GM12878 (cell line): ENCODE measurements at regions not wholly inside any gene's neighbourhood (a gene's known extent, or its start where the extent isn't known, plus 50 kb on each side); places are given as distances from the start of the nearest gene placed in this dataset.

Source experiments
- ATAC-seq: fragments of 200-7000 bp; cut with Tn5 transposase; 3 replicates; pipeline ENCODE4 v1.9.1; 2020; ENCODE audit warnings: mild to moderate bottlenecking, moderate library complexity
- BruUV-seq: library from RNA; stranded (reverse); fragments of 400-500 nt; replicated peaks from 2 replicates; lab custom pipeline; 2021; lab: Mats Ljungman, UMichigan
- CTCF ChIA-PET: fragments of 300-600 bp; sonication (Branson Sonifier 250); formaldehyde crosslinking; extraction: SDS; loops from one replicate; lab custom pipeline; 2021; ENCODE audit warnings: inconsistent platforms; lab: Yijun Ruan, JAX
- POLR2A ChIA-PET: fragments of 350-600 bp; formaldehyde crosslinking; extraction: SDS; loops from one replicate; lab custom pipeline; 2021; ENCODE audit warnings: inconsistent platforms; lab: Charles Lee
- RAD21 ChIA-PET: fragments of 300-600 bp; sonication (Branson Sonifier 250); formaldehyde crosslinking; loops from one replicate; lab custom pipeline; 2023; ENCODE audit warnings: antibody characterized with exemption; ENCODE audit not compliant: unreplicated experiment; lab: Charles Lee
- SMC1A ChIA-PET: fragments of 300-600 bp; sonication (Branson Sonifier 250); formaldehyde crosslinking; loops from one replicate; lab custom pipeline; 2023; ENCODE audit not compliant: unreplicated experiment, uncharacterized antibody; lab: Charles Lee
- DNase-seq: peaks from one replicate; pipeline ENCODE4 v3.0.0-alpha.2; 2011; ENCODE audit warnings: low read depth, low spot score
- FAIRE-seq: peaks from 3 replicates; lab custom pipeline; 2011; peaks lifted over from hg19 to GRCh38; lab: Jason Lieb, UNC
- H2AFZ ChIP-seq: 2 replicates; pipeline ENCODE4 v1.6.0; 2011; ENCODE audit warnings: low read depth, low read length, control low read depth; ENCODE audit not compliant: control insufficient read depth
- H3K27ac ChIP-seq: 2 replicates; pipeline ENCODE4 v1.5.1; 2011; ENCODE audit warnings: control low read depth; ENCODE audit not compliant: control insufficient read depth, insufficient read depth
- H3K27me3 ChIP-seq, 2 experiments: replicated peaks in 1 of 2; 2 replicates each; pipeline versions ENCODE4 v1.6.0 to v1.6.1; 2011; ENCODE audit warnings: low read length in 1 of 2; ENCODE audit not compliant: control insufficient read depth in 2 of 2, insufficient read depth in 2 of 2
- H3K36me3 ChIP-seq, 2 experiments: 2 replicates each; pipeline ENCODE4 v1.5.1; 2011; ENCODE audit warnings: low read length in 1 of 2; ENCODE audit not compliant: control insufficient read depth in 2 of 2, insufficient read depth in 2 of 2
- H3K4me1 ChIP-seq: 2 replicates; pipeline ENCODE4 v1.6.1; 2011; ENCODE audit warnings: mild to moderate bottlenecking, low read length, moderate library complexity, mixed read lengths; ENCODE audit not compliant: control insufficient read depth, insufficient read depth
- H3K4me2 ChIP-seq: 2 replicates; pipeline ENCODE4 v1.6.0; 2011; ENCODE audit warnings: control low read depth; ENCODE audit not compliant: control insufficient read depth, insufficient read depth
- H3K4me3 ChIP-seq: fragments of 200-600 bp; sonication (generic); 2 replicates; pipeline ENCODE4 v1.5.1; 2016
- H3K79me2 ChIP-seq: 2 replicates; pipeline ENCODE4 v1.6.0; 2011; ENCODE audit warnings: low read length; ENCODE audit not compliant: control insufficient read depth, insufficient read depth
- H3K9ac ChIP-seq: 2 replicates; pipeline ENCODE4 v1.8.0; 2011; ENCODE audit warnings: low read length, control low read depth, mixed read lengths; ENCODE audit not compliant: control insufficient read depth, insufficient read depth
- H3K9me3 ChIP-seq: replicated peaks from 3 replicates; pipeline ENCODE4 v1.5.1; 2011; ENCODE audit warnings: mild to moderate bottlenecking, low read length; ENCODE audit not compliant: control insufficient read depth, insufficient read depth
- H4K20me1 ChIP-seq: 2 replicates; pipeline ENCODE4 v1.6.0; 2011; ENCODE audit not compliant: control insufficient read depth, insufficient read depth
- ASH2L ChIP-seq: fragments of 300-600, 200-600 bp; sonication (generic); IDR thresholded peaks from 2 replicates; pipeline ENCODE4 v1.6.1; 2017; ENCODE audit warnings: low read depth, mild to moderate bottlenecking, borderline replicate concordance
- CBX3 ChIP-seq: fragments of 200-600 bp; sonication (generic); IDR thresholded peaks from 2 replicates; pipeline ENCODE4 v1.6.1; 2016; ENCODE audit warnings: low read depth, borderline replicate concordance
- CHD2 ChIP-seq: IDR thresholded peaks from 2 replicates; pipeline ENCODE4 v1.6.1; 2011; ENCODE audit warnings: low read depth, low read length, improper control_type of control experiment, borderline replicate concordance
- DPF2 ChIP-seq: fragments of 450-650 bp; IDR thresholded peaks from 2 replicates; pipeline ENCODE4 v1.6.1; 2017; ENCODE audit warnings: mild to moderate bottlenecking
- EZH2 ChIP-seq: IDR thresholded peaks from 2 replicates; pipeline ENCODE4 v1.6.1; 2012; ENCODE audit warnings: low read depth, mild to moderate bottlenecking, control low read depth, inconsistent platforms, low read length, borderline replicate concordance; ENCODE audit not compliant: control insufficient read depth
- GATAD2B ChIP-seq: fragments of 450-650 bp; conservative IDR thresholded peaks from 2 replicates; pipeline ENCODE4 v1.6.1; 2017; ENCODE audit warnings: low read depth, mild to moderate bottlenecking, moderate library complexity
- HCFC1 ChIP-seq: fragments of 150-350 bp; IDR thresholded peaks from 2 replicates; pipeline ENCODE4 v1.6.1; 2014; ENCODE audit warnings: low read length
- KAT2A ChIP-seq: conservative IDR thresholded peaks from 2 replicates; pipeline ENCODE4 v1.6.1; 2011; ENCODE audit warnings: low read depth, low read length; ENCODE audit not compliant: control insufficient read depth
- KLF5 ChIP-seq: fragments of 450-650 bp; IDR thresholded peaks from 2 replicates; pipeline ENCODE4 v1.6.1; 2014; ENCODE audit warnings: mild to moderate bottlenecking; ENCODE audit not compliant: partially characterized antibody
- RB1 ChIP-seq: fragments of 450-650 bp; formaldehyde crosslinking; IDR thresholded peaks from 2 replicates; pipeline ENCODE4 v1.6.1; 2017; ENCODE audit warnings: mild to moderate bottlenecking, borderline replicate concordance
- RCOR1 ChIP-seq: conservative IDR thresholded peaks from 2 replicates; pipeline ENCODE4 v1.6.1; 2012; ENCODE audit warnings: low read depth, low read length, improper control_type of control experiment
- RELA ChIP-seq: fragments of 450-650 bp; IDR thresholded peaks from 2 replicates; pipeline ENCODE4 v1.8.0; 2014; ENCODE audit warnings: borderline replicate concordance; ENCODE audit not compliant: partially characterized antibody
- RUNX3 ChIP-seq: IDR thresholded peaks from 2 replicates; pipeline ENCODE4 v1.6.1; 2012; ENCODE audit warnings: low read length, inconsistent platforms
- SMAD5 ChIP-seq: IDR thresholded peaks from 2 replicates; pipeline ENCODE4 v1.6.1; 2016; ENCODE audit warnings: antibody characterized with exemption, low read depth
- SPI1 ChIP-seq: IDR thresholded peaks from 2 replicates; pipeline ENCODE4 v1.6.1; 2011; ENCODE audit warnings: low read depth, mild to moderate bottlenecking, low read length, moderate library complexity, borderline replicate concordance; ENCODE audit not compliant: insufficient read depth
- SREBF1 ChIP-seq: IDR thresholded peaks from 2 replicates; pipeline ENCODE4 v1.6.1; 2012; ENCODE audit warnings: mild to moderate bottlenecking, low read length
- WRNIP1 ChIP-seq: IDR thresholded peaks from 2 replicates; pipeline ENCODE4 v1.6.1; 2011; ENCODE audit warnings: low read depth, low read length, improper control_type of control experiment, borderline replicate concordance
- YY1 ChIP-seq: IDR thresholded peaks from 2 replicates; pipeline ENCODE4 v1.6.1; 2011; ENCODE audit warnings: low read depth, mild to moderate bottlenecking, low read length
- ZSCAN29 ChIP-seq: fragments of 450-650 bp; IDR thresholded peaks from 2 replicates; pipeline ENCODE4 v1.6.1; 2017; ENCODE audit warnings: mild to moderate bottlenecking, moderate library complexity
- WGBS: methylation state at CpG from one replicate; pipeline ENCODE4 v1.1.6; 2016; ENCODE audit warnings: low lambda C conversion rate; ENCODE audit not compliant: insufficient replicate concordance, insufficient coverage; ENCODE audit errors: missing lambda C conversion rate; 5-methylcytosine and 5-hydroxymethylcytosine counted together
- in situ Hi-C: fragments of 300-500 bp; cut with MboI; formaldehyde crosslinking; loops from 9 replicates; pipeline ENCODE4 v1.14.3; 2018; ENCODE audit warnings: mixed read lengths
- intact Hi-C: fragments of 100-400 bp; cut with micrococcal nuclease; formaldehyde crosslinking; loops from one replicate; pipeline ENCODE4 v1.14.2; 2022; ENCODE audit not compliant: unreplicated experiment
- TF ChIP-seq, protein P1 (sequence below): fragments of 450-650 bp; IDR thresholded peaks from 2 replicates; pipeline ENCODE4 v1.6.1; 2017; ENCODE audit warnings: mild to moderate bottlenecking

DNA sequence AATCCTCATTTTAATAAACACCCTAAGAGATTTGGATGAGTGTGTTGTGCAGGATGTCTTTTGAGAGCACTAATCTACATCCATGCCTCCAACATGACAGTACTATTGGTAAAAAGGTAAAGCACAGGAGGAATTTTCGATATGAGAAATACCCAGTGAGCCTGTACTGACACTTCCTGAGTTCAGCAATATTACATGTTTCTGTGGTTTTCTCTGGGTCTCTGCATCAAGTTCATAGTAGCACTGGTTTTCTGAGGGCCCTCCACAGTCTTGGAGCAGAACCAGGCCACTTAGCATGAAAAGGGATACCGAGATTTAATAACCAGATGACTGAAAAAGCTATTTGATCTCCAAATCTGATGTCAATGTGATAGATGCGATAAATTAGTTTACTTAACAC is 524.1 kb downstream of the TMEM38B start:
- TF ChIP-seq CHD2 = no peak
- TF ChIP-seq SREBF1 = no peak
- no peak for TF ChIP-seq RB1
- 0 out of 2 replicates have a peak, but pooled peaks have one; percentile 13 for TF ChIP-seq RUNX3
- no peak for TF ChIP-seq GATAD2B
- TF ChIP-seq EZH2 = no peak
- TF ChIP-seq KLF5 = no peak
- FAIRE-seq = peak; percentile 35
- no peak overlapping the region for H3K4me2 ChIP-seq
- intact Hi-C loops (no loop called here), in situ Hi-C loops (no loop called here)
- H3K36me3 ChIP-seq = no peaks in the 10 kb centered on the region
- ChIA-PET POLR2A (no interaction called here), CTCF (no interaction called here), RAD21 (no interaction called here), SMC1A (no interaction called here)
- no peaks in the 10 kb centered on the region for H3K4me1 ChIP-seq
- no peak overlapping the region for H3K9ac ChIP-seq
- no peaks in the 10 kb centered on the region; a peak in 1 of 4 replicates for H3K27me3 ChIP-seq
- H3K4me3 ChIP-seq = no peak overlapping the region
- H3K27ac ChIP-seq = no peak overlapping the region
- 2% methylated on average over 3 of the region's 3 CpGs for WGBS
- DNase-seq = no peak
- no peak overlapping the region for H2AFZ ChIP-seq
- ATAC-seq = peak; percentile 91
- no TSS peak for BruUV-seq
- no peaks in the 10 kb centered on the region; the same call in 2 of the 3 replicates for H3K9me3 ChIP-seq
- no peaks in the 10 kb centered on the region for H4K20me1 ChIP-seq
- no peaks in the 10 kb centered on the region for H3K79me2 ChIP-seq

DNA sequence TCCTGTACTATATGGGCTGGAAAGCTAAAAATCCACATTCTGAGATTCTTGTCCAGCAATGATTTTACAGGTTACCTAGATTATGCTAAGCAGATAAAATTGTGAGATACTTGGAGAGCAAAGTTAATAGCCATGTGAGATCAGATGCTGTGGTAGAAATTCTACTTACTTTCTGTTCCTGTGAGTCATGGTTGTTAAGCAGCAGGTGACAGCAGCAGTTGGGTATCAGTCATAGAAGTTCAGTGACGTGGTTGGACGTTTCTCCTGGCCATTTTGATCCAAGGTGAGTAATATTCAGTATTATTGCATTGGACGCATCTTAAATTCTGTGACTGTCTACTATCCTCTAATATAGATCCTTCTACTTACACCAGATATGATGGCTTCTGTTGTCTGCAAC is 524.5 kb downstream of the TMEM38B start:
- FAIRE-seq (no peak), DNase-seq (no peak), ATAC-seq (peak; percentile 91)
- ChIA-PET CTCF (no interaction called here), RAD21 (no interaction called here), SMC1A (interaction anchor here (0.6 kb wide), 1 partner anchor 403 kb away, joined by 3 read pairs; no protein-coding TSS in a partner anchor), POLR2A (no interaction called here)
- Histone ChIP-seq H3K9ac (no peak overlapping the region), H2AFZ (no peak overlapping the region), H3K4me1 (no peaks in the 10 kb centered on the region), H3K36me3 (no peaks in the 10 kb centered on the region), H4K20me1 (no peaks in the 10 kb centered on the region), H3K4me2 (no peak overlapping the region), H3K27ac (no peak overlapping the region), H3K27me3 (no peaks in the 10 kb centered on the region; a peak in 1 of 4 replicates), H3K9me3 (no peaks in the 10 kb centered on the region; the same call in 2 of the 3 replicates), H3K4me3 (no peak overlapping the region), H3K79me2 (no peaks in the 10 kb centered on the region)
- in situ Hi-C loops (no loop called here), intact Hi-C loops (no loop called here)
- BruUV-seq = no TSS peak
- 13% methylated on average over 3 of the region's 3 CpGs for WGBS
- no peak for TF ChIP-seq YY1
- no peak for TF ChIP-seq HCFC1
- TF ChIP-seq ZSCAN29 = no peak
- no peak for TF ChIP-seq WRNIP1
- no peak for TF ChIP-seq KAT2A
- no peak for TF ChIP-seq ASH2L
- no peak for TF ChIP-seq RELA
- TF ChIP-seq, protein P1, sequence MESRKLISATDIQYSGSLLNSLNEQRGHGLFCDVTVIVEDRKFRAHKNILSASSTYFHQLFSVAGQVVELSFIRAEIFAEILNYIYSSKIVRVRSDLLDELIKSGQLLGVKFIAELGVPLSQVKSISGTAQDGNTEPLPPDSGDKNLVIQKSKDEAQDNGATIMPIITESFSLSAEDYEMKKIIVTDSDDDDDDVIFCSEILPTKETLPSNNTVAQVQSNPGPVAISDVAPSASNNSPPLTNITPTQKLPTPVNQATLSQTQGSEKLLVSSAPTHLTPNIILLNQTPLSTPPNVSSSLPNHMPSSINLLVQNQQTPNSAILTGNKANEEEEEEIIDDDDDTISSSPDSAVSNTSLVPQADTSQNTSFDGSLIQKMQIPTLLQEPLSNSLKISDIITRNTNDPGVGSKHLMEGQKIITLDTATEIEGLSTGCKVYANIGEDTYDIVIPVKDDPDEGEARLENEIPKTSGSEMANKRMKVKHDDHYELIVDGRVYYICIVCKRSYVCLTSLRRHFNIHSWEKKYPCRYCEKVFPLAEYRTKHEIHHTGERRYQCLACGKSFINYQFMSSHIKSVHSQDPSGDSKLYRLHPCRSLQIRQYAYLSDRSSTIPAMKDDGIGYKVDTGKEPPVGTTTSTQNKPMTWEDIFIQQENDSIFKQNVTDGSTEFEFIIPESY = no peak
- no peak for TF ChIP-seq DPF2
- no peak for TF ChIP-seq SPI1
- no peak for TF ChIP-seq CBX3
- TF ChIP-seq RCOR1 = no peak
- TF ChIP-seq SMAD5 = no peak
